A549 (cell line): ENCODE measurements at regions not wholly inside any gene's neighbourhood (a gene's known extent, or its start where the extent isn't known, plus 50 kb on each side); places are given as distances from the start of the nearest gene placed in this dataset.
A peak's percentile ranks its signal among the peaks of the same experiment; 100 is the strongest.

ENCODE experiments used
- SMC3 ChIP-seq: fragments of >200 bp; sonication (Bioruptor Twin); formaldehyde crosslinking; IDR thresholded peaks from 3 replicates; pipeline ENCODE4 v1.6.1; 2018; ENCODE audit warnings: inconsistent platforms
- TF ChIP-seq, protein P1 (sequence below): fragments of 250-450 bp; sonication (Bioruptor Pico); IDR thresholded peaks from 2 replicates; pipeline ENCODE4 v1.5.0; 2021; ENCODE audit warnings: mild to moderate bottlenecking, moderate library complexity, borderline replicate concordance

GRCh38 chr15:62306851-62307504, 141.9 kb upstream of the C2CD4B start:
- TF ChIP-seq, protein P1, sequence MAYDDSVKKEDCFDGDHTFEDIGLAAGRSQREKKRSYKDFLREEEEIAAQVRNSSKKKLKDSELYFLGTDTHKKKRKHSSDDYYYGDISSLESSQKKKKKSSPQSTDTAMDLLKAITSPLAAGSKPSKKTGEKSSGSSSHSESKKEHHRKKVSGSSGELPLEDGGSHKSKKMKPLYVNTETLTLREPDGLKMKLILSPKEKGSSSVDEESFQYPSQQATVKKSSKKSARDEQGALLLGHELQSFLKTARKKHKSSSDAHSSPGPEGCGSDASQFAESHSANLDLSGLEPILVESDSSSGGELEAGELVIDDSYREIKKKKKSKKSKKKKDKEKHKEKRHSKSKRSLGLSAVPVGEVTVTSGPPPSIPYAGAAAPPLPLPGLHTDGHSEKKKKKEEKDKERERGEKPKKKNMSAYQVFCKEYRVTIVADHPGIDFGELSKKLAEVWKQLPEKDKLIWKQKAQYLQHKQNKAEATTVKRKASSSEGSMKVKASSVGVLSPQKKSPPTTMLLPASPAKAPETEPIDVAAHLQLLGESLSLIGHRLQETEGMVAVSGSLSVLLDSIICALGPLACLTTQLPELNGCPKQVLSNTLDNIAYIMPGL (CRISPR knock-in tag): no peak
- peak; percentile 81 for TF ChIP-seq SMC3
